NB4 (cell line): ENCODE measurements at regions not wholly inside any gene's neighbourhood (a gene's known extent, or its start where the extent isn't known, plus 50 kb on each side); places are given as distances from the start of the nearest gene placed in this dataset.

ENCODE experiments used
- CTCF ChIP-seq: IDR thresholded peaks from one replicate; pipeline ENCODE4 v1.5.1; 2012; ENCODE audit warnings: low read depth, low read length
- MYC ChIP-seq: IDR thresholded peaks from 2 replicates; pipeline ENCODE4 v1.6.1; 2011; ENCODE audit warnings: low read depth, low read length
- POLR2A ChIP-seq: IDR thresholded peaks from 2 replicates; pipeline ENCODE4 v1.6.1; 2011; ENCODE audit warnings: mild to moderate bottlenecking; ENCODE audit not compliant: insufficient read length; ENCODE audit errors: extremely low read depth

- no peak for TF ChIP-seq CTCF
- no peak for TF ChIP-seq POLR2A
- TF ChIP-seq MYC, result no peak
Measured at GRCh38 chrX:42869659-42870476, 91.9 kb upstream of the PPP1R2C start.
